HepG2 (cell line): ENCODE measurements at regions not wholly inside any gene's neighbourhood (a gene's known extent, or its start where the extent isn't known, plus 50 kb on each side); places are given as distances from the start of the nearest gene placed in this dataset.

Source experiments
- ATAC-seq: fragments of 200-7000 bp; cut with Tn5 transposase; 3 replicates; pipeline ENCODE4 v1.9.1; 2020; ENCODE audit warnings: mild to moderate bottlenecking, moderate library complexity
- BruUV-seq: library from RNA; stranded (reverse); fragments of 400-500 nt; replicated peaks from 2 replicates; lab custom pipeline; 2021; lab: Mats Ljungman, UMichigan
- CTCF ChIA-PET: fragments of 300-600 bp; formaldehyde crosslinking; extraction: SDS; loops from one replicate; lab custom pipeline; 2021; ENCODE audit warnings: low total read pairs, inconsistent platforms, low intra/inter-chr PET ratio; lab: Yijun Ruan, JAX
- POLR2A ChIA-PET: fragments of 350-600 bp; sonication (Branson Sonifier 250); formaldehyde crosslinking; loops from one replicate; lab custom pipeline; 2020; ENCODE audit warnings: antibody characterized with exemption, inconsistent platforms; lab: Yijun Ruan, JAX
- DNase-seq: peaks from one replicate; pipeline ENCODE4 v3.0.0-alpha.2; 2015; ENCODE audit warnings: low spot score
- FAIRE-seq: peaks from 3 replicates; lab custom pipeline; 2011; peaks lifted over from hg19 to GRCh38; lab: Jason Lieb, UNC
- H2AFZ ChIP-seq: one replicate; pipeline ENCODE4 v1.6.1; 2011; ENCODE audit warnings: low read length, inconsistent platforms
- H3K27ac ChIP-seq: fragments of 300-600 bp; 3 replicates; pipeline ENCODE4 v1.8.0; 2011; ENCODE audit warnings: mixed run types, mild to moderate bottlenecking, mixed read lengths, low read length, inconsistent platforms; ENCODE audit not compliant: insufficient read depth; ENCODE audit errors: extremely low read length
- H3K27me3 ChIP-seq, 2 experiments: fragments of 200-600 bp in 1 of 2; 2 replicates in 1 of 2; 3 replicates in 1 of 2; pipeline versions ENCODE4 v1.6.0 to v1.8.0; 2011; ENCODE audit warnings: low read length in 2 of 2, mild to moderate bottlenecking in 2 of 2, moderate library complexity in 2 of 2, inconsistent platforms in 1 of 2; ENCODE audit not compliant: insufficient read depth in 2 of 2, control insufficient read depth in 1 of 2
- H3K36me3 ChIP-seq, 2 experiments: fragments of 200-600 bp in 1 of 2; replicated peaks in 1 of 2; 2 replicates in 1 of 2; 3 replicates in 1 of 2; pipeline versions ENCODE4 v1.5.1 to v1.8.0; 2011; ENCODE audit warnings: low read length in 2 of 2, inconsistent platforms in 1 of 2; ENCODE audit not compliant: insufficient read depth in 2 of 2, control insufficient read depth in 1 of 2
- H3K4me1 ChIP-seq: 2 replicates; pipeline ENCODE4 v1.5.1; 2012; ENCODE audit warnings: low read length, inconsistent platforms; ENCODE audit not compliant: insufficient read depth
- H3K4me2 ChIP-seq: 2 replicates; pipeline ENCODE4 v1.6.0; 2011; ENCODE audit warnings: low read depth, low read length, inconsistent platforms
- H3K4me3 ChIP-seq, 3 experiments: fragments of 200-600 bp in 1 of 3; sonication (generic), shearing (Covaris generic) in 1 of 3; replicated peaks in 1 of 3; 2 replicates each; pipeline ENCODE4 v1.5.1; 2011 to 2016; ENCODE audit warnings: low read length in 3 of 3, inconsistent platforms in 2 of 3, low read depth in 2 of 3, mild to moderate bottlenecking in 2 of 3, control low read depth in 1 of 3, mixed read lengths in 1 of 3; ENCODE audit not compliant: insufficient read depth in 1 of 3
- H3K79me2 ChIP-seq: one replicate; pipeline ENCODE4 v1.6.1; 2011; ENCODE audit warnings: low read length, inconsistent platforms; ENCODE audit not compliant: insufficient read depth
- H3K9ac ChIP-seq: 2 replicates; pipeline ENCODE4 v1.6.0; 2011; ENCODE audit warnings: mild to moderate bottlenecking, low read depth, low read length, inconsistent platforms; ENCODE audit not compliant: insufficient read depth
- H3K9me3 ChIP-seq: 2 replicates; pipeline ENCODE4 v1.5.1; 2012; ENCODE audit warnings: mild to moderate bottlenecking, low read length
- H4K20me1 ChIP-seq: 2 replicates; pipeline ENCODE4 v1.6.0; 2011; ENCODE audit warnings: inconsistent platforms, mild to moderate bottlenecking, low read length, moderate library complexity; ENCODE audit not compliant: insufficient read depth
- ARNTL ChIP-seq: sonication (generic); formaldehyde crosslinking; IDR thresholded peaks from 2 replicates; pipeline ENCODE4 v1.4.0; 2020; ENCODE audit warnings: mild to moderate bottlenecking, missing genetic modification reagents
- DDIT3 ChIP-seq: sonication (generic); formaldehyde crosslinking; IDR thresholded peaks from 2 replicates; pipeline ENCODE4 v1.4.0; 2020; ENCODE audit warnings: mild to moderate bottlenecking, missing genetic modification reagents
- IKZF1 ChIP-seq: fragments of 450-650 bp; IDR thresholded peaks from 2 replicates; pipeline ENCODE4 v1.7.1; 2016
- NCOA5 ChIP-seq: sonication (generic); formaldehyde crosslinking; IDR thresholded peaks from 2 replicates; pipeline ENCODE4 v1.4.0; 2020; ENCODE audit warnings: missing genetic modification reagents
- SRSF1 ChIP-seq: fragments of 200-400 bp; formaldehyde crosslinking; optimal IDR thresholded peaks from 2 replicates; pipeline ENCODE3; 2017; ENCODE audit warnings: mild to moderate bottlenecking, low read depth, low read length, moderate library complexity
- TBX2 ChIP-seq: sonication (generic); formaldehyde crosslinking; IDR thresholded peaks from 2 replicates; pipeline ENCODE4 v1.5.0; 2020; ENCODE audit warnings: missing genetic modification reagents, mild to moderate bottlenecking, borderline replicate concordance
- THAP8 ChIP-seq: sonication (generic); formaldehyde crosslinking; IDR thresholded peaks from 2 replicates; pipeline ENCODE4 v1.5.1; 2020; ENCODE audit warnings: missing genetic modification reagents, mild to moderate bottlenecking, borderline replicate concordance
- TRIM22 ChIP-seq: fragments of 450-650 bp; IDR thresholded peaks from 2 replicates; pipeline ENCODE4 v1.6.1; 2017
- TSC22D2 ChIP-seq: sonication (generic); formaldehyde crosslinking; IDR thresholded peaks from 2 replicates; pipeline ENCODE4 v1.5.1; 2020; ENCODE audit warnings: missing genetic modification reagents, mild to moderate bottlenecking, borderline replicate concordance
- ZBTB37 ChIP-seq: sonication (generic); formaldehyde crosslinking; IDR thresholded peaks from 2 replicates; pipeline ENCODE4 v1.4.0; 2020; ENCODE audit warnings: mild to moderate bottlenecking, missing genetic modification reagents
- ZBTB38 ChIP-seq: sonication (generic); formaldehyde crosslinking; IDR thresholded peaks from 2 replicates; pipeline ENCODE4 v1.5.1; 2020; ENCODE audit warnings: mild to moderate bottlenecking, missing genetic modification reagents
- ZNF121 ChIP-seq: sonication (generic); formaldehyde crosslinking; IDR thresholded peaks from 2 replicates; pipeline ENCODE4 v1.5.0; 2020; ENCODE audit warnings: mild to moderate bottlenecking, missing genetic modification reagents
- ZNF557 ChIP-seq: sonication (generic); formaldehyde crosslinking; IDR thresholded peaks from 2 replicates; pipeline ENCODE4 v1.4.0; 2020; ENCODE audit warnings: missing genetic modification reagents
- ZNF616 ChIP-seq: sonication (generic); formaldehyde crosslinking; IDR thresholded peaks from 2 replicates; pipeline ENCODE4 v1.5.0; 2020; ENCODE audit warnings: low read depth, mild to moderate bottlenecking, missing genetic modification reagents
- WGBS: methylation state at CpG from one replicate; pipeline ENCODE4 v1.1.6; 2017; ENCODE audit warnings: low lambda C conversion rate; 5-methylcytosine and 5-hydroxymethylcytosine counted together
- in situ Hi-C: cut with HindIII; loops from 2 replicates; pipeline ENCODE4 v1.10.0; 2017; ENCODE audit warnings: low pct_unique_long_range_greater_than_20kb; ENCODE audit not compliant: extremely low pct_ligation_motif_present
- intact Hi-C: fragments of 100-400 bp; cut with micrococcal nuclease; formaldehyde crosslinking; loops from one replicate; pipeline ENCODE4 v1.10.0; 2022; ENCODE audit not compliant: unreplicated experiment

GRCh38 chr20:16810216-16810615 is 62.1 kb downstream of the OTOR start:
- in situ Hi-C loops: no loop called here
- no peak for TF ChIP-seq SRSF1
- no peak for TF ChIP-seq TBX2 (CRISPR knock-in tag)
- TF ChIP-seq ZBTB37 (CRISPR knock-in tag): no peak
- TF ChIP-seq ZNF121 (CRISPR knock-in tag): no peak
- no peak for TF ChIP-seq ZBTB38 (CRISPR knock-in tag)
- TF ChIP-seq ZNF616: no peak
- no peak for TF ChIP-seq DDIT3 (CRISPR knock-in tag)
- TF ChIP-seq ZNF557 (CRISPR knock-in tag): no peak
- no peak for TF ChIP-seq ARNTL (CRISPR knock-in tag)
- TF ChIP-seq TRIM22: no peak
- no peak for TF ChIP-seq NCOA5
- no peak for TF ChIP-seq THAP8 (CRISPR knock-in tag)
- no peak for TF ChIP-seq IKZF1
- no peak for TF ChIP-seq TSC22D2 (CRISPR knock-in tag)
- ChIA-PET POLR2A (no interaction called here), CTCF (no interaction called here)
- no TSS peak for BruUV-seq
- no peaks in the 10 kb centered on the region for H3K36me3 ChIP-seq
- no peak overlapping the region for H3K4me3 ChIP-seq
- H3K27ac ChIP-seq: no peak overlapping the region
- intact Hi-C loops: no loop called here
- DNase-seq (no peak), ATAC-seq (no peak), FAIRE-seq (no peak)
- 1% methylated on average over 3 of the region's 3 CpGs for WGBS
- no peak overlapping the region for H3K9ac ChIP-seq
- no peaks in the 10 kb centered on the region for H4K20me1 ChIP-seq
- H3K27me3 ChIP-seq: peaks cover 1 to 17% of the 10 kb centered on the region in 2 experiments; a peak in 2 of 5 replicates
- H3K4me2 ChIP-seq: no peak overlapping the region
- H3K4me1 ChIP-seq: no peaks in the 10 kb centered on the region
- no peaks in the 10 kb centered on the region for H3K79me2 ChIP-seq
- no peak overlapping the region for H2AFZ ChIP-seq
- H3K9me3 ChIP-seq: no peaks in the 10 kb centered on the region
